ENCODE measurements at regions not wholly inside any gene's neighbourhood (a gene's known extent, or its start where the extent isn't known, plus 50 kb on each side); places are given as distances from the start of the nearest gene placed in this dataset.
"Not testable (repeated sequence)": the region's sequence is repeated elsewhere in the genome, so short reads cannot be mapped to it uniquely, and the experiment has no call there.

DNA sequence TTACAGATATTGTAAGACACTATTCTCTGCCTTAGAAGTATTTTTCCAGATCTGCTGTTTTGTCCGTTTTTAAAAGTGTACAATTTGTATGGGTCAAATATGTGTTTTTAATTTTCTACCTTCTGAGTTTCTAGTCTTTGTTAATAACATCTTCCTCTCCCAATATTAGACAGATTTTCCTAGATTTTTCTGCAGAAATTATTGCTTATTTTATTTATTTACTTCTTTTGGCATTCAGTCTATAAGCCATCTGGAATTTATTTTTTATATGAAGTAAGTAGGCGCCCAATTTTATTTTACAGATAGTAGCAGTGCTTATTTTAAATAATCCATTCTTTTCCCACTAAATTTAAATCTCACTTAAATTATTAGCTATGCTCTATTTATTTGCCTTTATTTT is 103.1 kb upstream of the PLEKHG1 start:
- DNase-seq (ENCODE audit: low spot score), result no peak

DNA sequence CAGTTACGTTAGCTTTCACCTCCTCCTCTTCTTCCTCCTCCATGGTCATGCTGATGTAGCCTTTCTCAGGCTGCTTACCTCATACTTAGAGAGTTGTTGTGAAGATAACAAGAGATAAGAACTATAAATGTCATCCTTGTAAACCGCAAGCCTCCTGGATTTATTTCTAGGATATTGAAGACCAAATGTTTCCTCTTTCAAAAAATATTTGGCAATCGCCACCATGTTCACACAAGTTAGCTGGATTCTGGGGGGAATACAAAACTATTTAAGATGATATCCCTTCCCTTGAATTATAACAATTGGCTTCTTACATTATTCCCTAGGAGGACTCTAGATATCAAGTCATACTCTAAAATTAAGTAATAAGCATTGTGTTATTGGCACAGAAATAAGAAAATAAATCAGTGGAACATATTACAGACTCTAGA is 99.8 kb upstream of the PLEKHG1 start:
- no peak for DNase-seq (ENCODE audit: low spot score)

DNA sequence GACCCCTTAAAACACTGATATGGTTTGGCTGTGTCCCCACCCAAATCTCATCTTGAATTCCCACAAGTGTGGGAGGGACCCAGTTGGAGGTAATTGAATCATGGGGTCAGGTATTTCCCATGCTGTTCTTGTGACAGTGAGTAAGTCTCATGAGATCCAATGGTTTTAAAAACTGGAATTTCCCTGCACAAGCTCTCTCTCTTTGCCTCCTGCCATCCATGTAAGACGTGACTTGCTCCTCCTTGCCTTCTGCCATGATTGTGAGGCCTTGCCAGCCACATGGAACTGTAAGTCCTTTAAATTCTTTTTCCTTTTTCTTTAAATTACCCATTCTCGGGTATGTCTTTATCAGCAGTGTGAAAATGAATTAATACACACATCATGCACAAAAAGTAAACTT is 99.1 kb upstream of the PLEKHG1 start:
- not testable (repeated sequence) for DNase-seq (ENCODE audit: low spot score)

DNA sequence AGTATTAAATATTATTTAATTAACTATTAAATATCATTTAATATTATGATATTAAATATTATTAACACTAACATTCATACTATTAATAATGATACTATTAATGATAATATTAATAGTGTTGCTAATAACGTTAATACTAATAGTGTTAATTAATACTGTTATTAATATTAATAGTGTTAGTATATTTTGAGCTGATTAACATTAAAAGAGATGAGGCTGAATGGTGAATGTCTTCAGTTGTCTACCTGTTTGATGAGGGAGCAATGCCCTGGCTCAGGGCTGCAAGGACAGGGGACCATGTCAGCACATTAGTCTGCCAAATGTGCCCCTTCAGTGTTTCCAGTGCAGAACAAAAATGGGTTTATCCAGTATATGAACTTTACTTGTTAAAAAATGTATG is 96.6 kb upstream of the PLEKHG1 start:
- no peak for DNase-seq (ENCODE audit: low spot score)

DNA sequence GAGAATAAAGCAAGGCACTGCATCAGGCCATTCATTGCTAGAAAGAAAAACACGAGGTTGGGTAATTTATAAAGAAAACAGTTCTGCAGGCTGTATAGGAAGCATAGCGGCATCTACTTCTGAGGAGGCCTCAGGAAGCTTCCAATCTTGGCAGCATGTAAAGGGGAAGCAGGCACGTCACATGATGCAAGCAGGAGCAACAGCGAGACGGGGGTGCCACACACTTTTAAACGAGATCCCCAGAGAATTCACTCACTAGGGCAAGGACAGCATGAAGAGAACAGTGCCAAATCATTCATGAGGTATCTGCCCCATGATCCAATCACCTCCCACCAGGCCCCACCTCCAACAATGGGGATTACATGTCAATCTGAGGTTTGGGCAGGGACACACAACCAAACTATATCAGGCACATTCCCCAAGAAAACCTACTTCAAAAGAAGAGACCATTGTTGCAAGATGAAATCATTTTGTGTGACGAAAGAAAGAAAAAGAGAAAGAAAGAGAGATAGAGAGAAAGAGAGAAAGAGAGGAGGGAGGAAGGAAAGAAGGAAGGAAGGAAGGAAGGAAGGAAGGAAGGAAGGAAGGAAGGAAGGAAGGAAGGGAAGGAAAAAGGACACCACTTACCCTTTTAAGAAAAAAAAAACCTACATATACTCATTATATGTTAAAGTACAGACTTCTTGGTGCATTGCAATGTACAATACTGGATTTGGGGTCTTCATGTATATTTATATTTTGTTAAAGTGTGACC is 95.9 kb upstream of the PLEKHG1 start:
- DNase-seq (ENCODE audit: low spot score), result no peak

DNA sequence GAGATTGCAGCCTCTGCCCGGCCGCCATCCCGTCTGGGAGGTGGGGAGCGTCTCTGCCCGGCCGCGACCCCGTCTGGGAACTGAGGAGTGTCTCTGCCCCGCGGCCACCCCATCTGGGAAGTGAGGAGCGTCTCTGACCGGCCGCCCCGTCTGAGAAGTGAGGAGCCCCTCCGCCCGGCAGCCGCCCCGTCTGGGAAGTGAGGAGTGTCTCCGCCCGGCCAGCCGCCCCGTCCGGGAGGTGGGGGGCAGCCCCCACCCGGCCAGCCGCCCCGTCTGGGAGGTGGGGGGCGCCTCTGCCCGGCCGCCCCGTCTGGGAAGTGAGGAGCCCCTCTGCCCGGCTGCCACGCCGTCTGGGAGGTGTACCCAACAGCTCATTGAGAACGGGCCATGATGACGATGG is 92.3 kb upstream of the PLEKHG1 start:
- not testable (repeated sequence) for DNase-seq (ENCODE audit: low spot score)

DNA sequence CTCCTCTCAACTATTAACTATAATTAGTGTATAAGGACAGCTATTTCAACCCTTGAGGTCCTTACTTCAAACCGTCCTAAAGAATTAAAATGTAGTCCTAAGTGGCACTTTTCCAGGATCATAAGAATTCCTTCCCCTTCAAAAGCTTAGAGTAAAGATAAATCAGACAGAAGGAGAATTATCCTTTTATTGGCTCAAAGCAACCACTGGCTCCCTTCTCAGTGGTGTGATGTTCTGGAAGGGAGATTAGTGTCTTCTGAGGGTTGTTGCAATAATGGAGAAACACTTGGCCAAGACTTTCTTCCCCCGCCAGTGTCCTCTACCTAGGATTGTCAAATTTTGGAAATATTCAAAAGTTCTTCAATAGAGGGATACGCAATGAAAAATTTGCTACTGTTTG is 89.1 kb upstream of the PLEKHG1 start:
- no peak for DNase-seq (ENCODE audit: low spot score)

DNA sequence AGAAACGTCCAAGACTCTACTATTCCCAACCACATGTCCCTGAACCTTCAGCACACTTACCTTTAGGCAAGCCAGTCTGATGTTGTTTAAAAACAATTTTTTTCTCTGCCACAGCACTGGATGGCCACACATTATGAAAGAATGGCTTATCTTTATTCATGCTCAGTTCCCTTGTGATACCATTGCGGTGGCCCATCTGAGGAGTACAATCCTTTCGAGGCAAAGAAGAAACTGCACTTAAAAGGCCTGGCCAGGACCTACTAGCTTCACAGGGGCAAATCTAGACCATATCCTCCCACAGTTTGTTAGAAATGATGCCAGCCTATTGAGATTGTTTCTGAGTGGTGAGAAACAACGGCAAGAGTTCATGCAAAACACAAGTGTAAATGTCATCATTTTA is 88.4 kb upstream of the PLEKHG1 start:
- DNase-seq (ENCODE audit: low spot score), result no peak

DNA sequence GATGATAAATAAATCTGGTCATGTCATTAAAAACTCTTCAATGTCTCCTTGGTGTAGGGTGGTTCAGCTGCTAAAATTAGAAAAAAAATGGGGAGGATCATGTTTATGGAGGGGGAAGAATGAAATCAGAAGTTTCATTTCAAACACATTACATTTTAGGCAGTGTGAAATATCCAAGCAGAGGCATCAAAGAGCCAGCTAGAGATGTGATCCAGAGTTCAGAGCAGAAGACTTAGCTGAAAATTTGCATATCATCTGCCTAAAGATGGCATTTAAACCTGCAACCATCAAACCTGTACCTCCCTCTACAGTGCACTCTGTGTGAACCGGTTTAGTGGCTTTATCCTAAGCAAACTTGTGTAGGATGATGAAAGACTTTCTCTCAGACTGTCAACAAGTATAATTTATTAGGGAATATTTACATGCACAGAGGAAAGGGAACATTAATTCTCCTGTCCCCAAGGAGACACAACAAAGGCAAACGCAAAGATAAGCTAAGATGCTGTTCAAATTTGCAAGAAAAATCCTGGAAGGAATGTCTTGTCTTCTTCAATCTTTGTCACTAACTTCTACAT is 84.8 kb upstream of the PLEKHG1 start:
- no peak for DNase-seq (ENCODE audit: low spot score)

DNA sequence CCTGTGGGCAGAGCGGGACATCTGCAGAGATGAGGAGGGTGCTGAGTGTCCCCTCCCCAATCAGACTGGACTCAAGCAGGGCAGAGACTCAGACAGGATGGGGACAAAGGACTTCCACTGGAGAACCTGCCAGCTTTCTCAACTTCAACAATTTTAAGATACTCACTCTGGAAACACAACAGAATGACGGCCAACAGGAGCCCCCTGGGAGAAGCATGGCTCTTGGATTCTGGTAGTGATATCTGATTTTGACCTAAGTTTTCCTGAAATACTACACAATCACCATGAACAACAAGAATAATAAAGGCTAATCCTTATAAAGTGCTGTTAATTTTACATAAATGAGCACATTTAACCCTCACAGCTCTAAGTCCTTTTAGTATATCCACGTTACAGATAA is 83.5 kb upstream of the PLEKHG1 start:
- no peak for DNase-seq (ENCODE audit: low spot score)

DNA sequence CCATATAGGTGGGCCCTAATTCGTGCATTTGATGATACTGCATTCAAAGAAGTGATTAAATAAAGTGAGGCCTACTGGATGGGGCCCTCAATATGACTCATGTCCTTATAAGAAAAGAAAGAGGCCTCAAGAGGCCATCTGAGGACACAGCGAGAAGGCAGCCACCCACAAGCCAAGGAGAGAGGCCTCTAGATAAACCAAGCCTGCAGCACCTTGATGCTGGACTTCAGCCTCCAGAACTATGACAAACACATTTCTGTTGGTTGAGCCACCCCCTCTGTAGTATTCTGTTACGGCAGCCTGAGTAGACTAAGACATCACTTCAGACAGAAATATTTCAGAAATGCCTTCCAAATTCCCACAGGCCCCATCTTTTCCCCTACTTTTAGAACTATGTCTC is 82.5 kb upstream of the PLEKHG1 start:
- no peak for DNase-seq (ENCODE audit: low spot score)

DNA sequence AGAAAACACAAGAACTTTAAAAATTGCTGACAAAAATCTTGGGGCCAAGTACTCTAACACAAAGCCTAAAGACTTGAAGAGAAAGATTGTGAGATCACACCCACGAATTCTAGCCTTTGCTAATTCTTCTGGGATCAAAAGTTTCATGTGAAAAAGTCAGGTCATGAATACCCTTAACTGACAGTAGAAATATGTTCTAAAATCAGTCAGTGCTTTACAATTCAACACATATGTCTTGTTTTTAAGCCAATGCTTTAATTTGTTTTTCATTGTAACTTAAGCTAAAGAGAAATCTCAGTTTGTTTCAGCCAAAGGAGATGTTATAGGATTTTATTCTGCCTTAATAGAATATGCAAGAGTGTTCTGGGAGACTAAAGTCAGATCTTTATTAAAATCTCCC is 78.2 kb upstream of the PLEKHG1 start:
- DNase-seq (ENCODE audit: low spot score), result no peak

DNA sequence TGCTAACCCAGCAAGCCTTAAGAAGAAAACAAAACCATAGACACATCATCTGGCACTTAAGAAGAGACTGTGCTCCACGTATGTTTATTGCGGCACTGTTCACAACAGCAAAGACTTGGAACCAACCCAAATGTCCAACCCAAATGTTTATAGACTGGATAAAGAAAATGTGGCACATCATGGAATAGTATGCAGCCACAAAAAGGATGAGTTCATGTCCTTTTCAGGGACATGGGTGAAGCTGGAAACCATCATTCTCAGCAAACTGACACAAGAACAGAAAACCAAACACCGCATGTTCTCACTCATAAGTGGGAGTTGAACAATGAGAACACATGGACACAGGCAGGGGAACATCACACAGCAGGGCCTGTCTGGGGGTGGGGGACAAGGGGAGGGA is 76.5 kb upstream of the PLEKHG1 start:
- DNase-seq (ENCODE audit: low spot score), result not testable (repeated sequence)

DNA sequence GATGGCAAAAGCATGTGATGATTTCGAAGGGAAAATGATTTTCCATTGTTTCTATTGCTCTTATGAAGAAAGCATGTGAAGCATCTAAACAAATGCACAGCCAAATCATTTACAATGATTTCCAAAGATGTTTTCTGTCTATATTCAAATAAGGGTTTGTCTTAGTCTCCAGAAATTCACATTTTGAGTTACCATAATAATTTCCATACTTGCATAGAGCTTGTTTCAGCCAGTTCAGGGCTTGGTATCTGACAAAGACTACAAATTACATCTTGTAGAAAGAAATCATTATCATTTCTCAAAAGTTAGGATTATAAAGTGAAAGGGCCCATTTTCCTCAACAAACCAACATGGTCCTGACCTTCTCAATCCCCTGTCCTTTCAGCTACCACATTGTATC is 74.4 kb upstream of the PLEKHG1 start:
- no peak for DNase-seq (ENCODE audit: low spot score)

DNA sequence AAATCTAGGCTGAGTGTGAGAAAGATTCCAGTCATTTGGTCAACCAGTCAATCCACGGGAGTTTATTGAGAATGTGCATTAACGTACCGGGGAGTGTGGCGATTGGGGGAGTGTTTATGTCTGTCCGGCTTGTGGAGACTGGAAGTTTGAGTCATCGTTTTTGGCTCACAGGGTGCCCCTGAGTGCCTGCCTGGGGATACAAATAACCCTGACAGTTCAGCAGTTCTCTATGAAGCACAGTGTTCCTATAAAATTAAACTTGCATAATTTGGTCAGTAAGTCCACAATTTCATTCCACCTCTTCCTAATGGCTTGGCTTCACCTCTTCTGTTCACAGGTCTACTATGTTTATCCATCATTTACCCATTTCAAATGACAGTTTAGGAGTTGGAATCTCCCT is 72.6 kb upstream of the PLEKHG1 start:
- DNase-seq (ENCODE audit: low spot score), result no peak

DNA sequence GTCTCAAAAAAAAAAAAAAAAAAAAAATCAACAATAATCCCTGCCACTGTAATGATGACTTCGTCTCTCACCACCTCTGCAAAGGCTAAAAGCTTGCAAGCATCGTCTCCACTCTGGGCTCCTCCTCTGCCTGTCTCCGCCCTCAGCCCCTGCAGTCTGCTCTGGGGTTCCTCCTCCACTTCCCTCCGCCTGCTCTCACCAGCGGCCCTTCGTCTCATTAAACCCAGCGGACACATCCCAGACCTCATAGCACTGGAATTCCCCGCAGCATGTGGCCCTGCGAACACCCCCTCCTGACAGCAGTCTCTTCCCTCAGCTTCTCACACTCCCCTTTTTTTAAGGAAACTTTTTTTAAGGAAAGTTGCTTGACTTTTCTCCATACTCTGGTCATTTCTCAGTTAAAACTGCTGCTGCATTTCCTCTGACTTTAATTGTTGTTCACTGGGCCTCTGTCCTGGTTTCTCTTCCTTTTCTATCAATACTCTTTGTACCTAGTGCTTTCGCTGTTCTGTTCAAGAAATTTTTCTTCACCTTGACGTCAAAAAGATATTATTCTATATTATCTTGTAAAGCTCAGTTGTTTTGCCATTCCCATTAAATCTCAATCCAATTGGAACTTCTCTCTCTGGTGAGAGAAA is 70.9 kb upstream of the PLEKHG1 start:
- DNase-seq (ENCODE audit: low spot score), result no peak

DNA sequence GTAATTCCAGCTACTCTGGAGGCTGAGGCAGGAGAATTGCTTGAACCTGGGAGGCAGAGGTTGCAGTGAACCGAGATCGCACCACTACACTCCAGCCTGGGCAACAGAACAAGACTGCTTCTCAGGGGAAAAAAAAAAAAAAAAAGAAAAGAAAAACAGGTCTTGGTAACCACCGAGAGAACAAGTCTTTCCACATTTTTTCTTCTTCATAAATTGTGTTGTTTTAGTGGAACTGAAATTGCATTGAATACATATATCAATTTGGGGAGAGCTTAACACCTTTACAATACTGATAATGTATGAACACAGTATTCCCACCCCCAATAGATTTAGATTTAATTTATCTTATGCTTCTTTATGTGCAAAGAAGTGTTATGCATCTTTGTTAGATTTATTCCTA is 70.0 kb upstream of the PLEKHG1 start:
- DNase-seq (ENCODE audit: low spot score), result no peak

DNA sequence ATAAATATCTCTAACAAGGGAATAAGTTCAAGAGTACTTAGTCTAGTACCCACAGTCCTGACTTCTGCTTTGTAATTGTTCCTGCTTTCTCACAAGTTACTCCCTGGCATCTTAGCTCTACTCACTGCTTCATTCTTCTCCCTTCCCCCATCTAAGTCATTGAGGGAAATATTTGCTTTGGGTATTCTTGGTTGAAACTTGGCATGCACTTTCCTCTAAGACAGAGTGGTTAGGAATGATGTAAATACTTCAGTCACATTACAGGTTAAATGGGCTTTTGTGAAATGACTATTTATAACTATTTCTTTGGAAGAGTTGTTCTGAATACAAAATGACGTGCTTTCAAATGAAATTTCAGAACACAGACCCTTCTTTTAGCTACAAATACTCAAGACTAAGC is 67.7 kb upstream of the PLEKHG1 start:
- no peak for DNase-seq (ENCODE audit: low spot score)

DNA sequence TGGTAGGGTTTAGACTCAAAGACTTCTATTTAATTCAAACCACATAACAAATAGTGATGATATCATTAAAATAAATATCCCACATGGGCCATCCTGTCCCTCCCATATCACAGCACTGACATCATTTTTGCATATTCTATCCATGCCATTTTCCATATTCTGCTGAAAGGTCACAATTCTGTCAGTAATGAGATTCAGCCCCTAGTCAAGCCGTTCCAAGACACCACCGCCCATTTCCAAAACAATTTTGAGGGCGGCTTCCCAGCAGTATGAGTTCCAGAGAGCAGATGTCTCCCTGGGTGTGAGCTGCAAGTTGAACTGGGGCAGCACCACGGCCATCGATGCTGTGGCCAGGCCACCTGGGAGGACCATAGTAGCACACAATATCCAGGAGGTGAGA is 65.1 kb upstream of the PLEKHG1 start:
- DNase-seq (ENCODE audit: low spot score), result no peak

DNA sequence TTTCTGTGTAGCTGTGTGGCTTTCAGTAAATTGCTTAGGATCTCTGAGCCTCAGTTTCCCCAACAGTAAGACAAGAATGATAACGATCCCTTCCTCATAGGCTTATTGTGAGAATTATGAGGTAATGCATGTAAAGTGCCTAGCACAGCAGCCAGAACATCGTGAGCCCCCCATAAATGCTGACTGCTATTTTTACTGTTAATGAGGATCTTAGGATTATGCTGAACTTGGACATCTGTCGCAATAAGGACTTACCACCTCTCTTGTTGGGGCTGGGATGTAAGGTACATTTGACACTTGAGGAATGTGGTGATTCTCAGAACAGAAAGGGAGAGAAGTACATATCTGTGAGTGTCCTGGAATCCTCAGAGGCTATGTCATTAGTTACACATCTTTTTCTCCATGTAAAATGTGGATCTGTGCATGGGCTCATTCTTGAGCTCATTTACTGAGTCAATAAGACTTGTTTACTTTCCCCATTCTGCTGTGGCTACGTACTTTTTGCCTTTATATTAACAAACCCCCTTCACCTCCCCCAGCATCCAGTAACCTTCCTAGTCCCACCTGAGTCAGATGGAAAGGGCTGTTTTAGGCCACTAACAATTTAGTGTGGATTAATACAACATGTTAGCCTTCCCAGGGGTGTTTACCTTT is 64.4 kb upstream of the PLEKHG1 start:
- no peak for DNase-seq (ENCODE audit: low spot score)

DNA sequence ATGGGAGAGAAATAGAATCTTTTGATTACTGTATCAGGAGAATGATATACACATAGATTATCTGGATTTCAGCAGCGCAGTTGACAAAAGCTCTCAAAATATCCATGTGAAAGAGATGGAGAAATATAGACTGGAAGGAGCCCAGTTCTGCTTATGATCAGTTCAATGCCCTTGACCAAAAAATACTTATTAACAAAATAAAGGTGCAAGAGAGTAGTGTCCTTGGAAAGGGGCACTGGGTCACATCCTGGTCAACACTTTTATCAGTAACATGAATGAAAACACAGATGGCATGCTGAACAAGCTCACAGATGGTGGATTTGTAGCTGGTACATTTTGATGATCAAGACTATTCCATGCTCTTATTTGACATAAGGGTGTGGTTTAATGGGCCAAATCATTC is 63.9 kb upstream of the PLEKHG1 start:
- no peak for DNase-seq (ENCODE audit: low spot score)

DNA sequence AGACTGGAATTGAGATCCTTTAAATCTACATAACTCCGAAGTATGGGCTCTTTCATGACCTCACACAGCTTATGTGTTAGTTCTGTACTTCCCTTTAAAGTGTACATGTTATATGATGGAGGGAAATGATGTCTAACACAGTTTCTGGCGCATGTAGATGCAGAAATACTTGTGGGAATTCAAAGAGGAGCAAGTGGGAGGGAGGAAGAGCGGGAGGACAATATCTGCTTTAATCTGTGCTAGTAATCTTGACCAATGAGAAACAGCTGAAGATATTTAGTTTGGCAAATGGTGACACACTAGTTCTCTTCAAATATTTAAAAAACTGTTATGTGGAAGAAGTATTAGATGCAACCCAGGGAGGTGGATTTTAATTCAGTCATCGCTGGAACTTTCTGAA is 62.9 kb upstream of the PLEKHG1 start:
- no peak for DNase-seq (ENCODE audit: low spot score)

DNA sequence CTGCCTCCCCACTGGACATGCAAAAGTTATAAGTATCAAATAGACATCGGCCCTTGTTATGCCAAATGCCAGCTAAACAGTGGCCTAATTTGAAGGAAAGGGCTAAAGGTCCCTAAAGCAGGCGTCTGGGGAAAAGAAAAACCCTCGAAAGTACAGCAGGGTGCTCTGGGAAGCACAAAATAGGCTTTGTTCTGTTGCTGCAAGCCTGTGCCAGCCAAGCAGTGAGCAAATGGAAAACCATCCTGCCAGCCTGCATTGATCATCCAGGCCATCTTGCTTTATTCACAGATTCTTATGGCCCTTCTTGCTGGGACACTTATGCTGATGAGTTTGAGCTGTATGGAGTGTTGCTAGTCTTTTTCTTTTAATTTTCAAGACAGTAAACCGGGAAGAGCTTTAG is 62.2 kb upstream of the PLEKHG1 start:
- DNase-seq (ENCODE audit: low spot score), result no peak

Data from NAMALWA (cell line).